HG02943 (cell line): ENCODE measurements at regions not wholly inside any gene's neighbourhood (a gene's known extent, or its start where the extent isn't known, plus 50 kb on each side); places are given as distances from the start of the nearest gene placed in this dataset.

Source experiments
- ATAC-seq: cut with Tn5 transposase; IDR thresholded peaks from one replicate; pipeline ENCODE4 v1.9.1; 2021; ENCODE audit warnings: mild to moderate bottlenecking, low read depth, moderate library complexity; ENCODE audit not compliant: unreplicated experiment

DNA sequence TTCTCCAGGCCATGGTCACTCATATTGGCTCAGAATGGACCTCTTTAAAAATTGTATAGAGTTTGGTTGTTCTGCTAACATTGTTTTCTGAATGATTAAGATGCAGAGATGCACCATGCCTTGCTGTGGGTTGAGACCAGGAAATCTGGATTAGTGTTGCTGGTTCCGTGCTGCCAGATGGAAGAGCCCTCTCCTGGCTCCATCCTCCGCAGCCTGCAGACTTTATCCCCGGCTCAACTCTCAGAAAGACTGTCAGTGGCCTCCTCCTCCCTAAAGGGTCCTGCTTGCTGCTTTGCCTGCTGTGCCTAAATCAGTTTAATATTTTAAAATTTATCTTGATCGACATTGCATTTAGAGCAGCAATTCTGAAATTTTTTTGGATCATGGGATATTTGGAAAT, 196.7 kb downstream of the TENT4A start:
- no peak for ATAC-seq

DNA sequence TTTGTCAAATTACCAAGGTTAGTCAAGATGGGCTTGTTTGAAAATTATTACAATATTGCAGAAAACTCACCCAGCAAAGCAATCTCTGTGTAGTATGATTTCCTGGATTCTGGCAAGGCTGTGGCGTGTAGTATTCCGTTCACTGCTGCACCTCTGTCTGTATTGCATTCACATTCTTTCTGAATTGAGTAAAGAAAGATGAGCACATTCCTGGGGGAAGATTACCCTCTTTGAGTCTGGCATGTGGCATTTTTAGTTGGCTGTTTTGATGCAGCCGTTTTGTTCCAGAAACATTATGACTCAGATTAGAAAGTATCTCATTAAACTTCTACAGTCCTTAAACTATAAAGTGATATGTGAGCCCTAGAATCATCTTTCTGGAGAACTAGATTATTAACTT, 197.7 kb downstream of the TENT4A start:
- ATAC-seq = no peak

DNA sequence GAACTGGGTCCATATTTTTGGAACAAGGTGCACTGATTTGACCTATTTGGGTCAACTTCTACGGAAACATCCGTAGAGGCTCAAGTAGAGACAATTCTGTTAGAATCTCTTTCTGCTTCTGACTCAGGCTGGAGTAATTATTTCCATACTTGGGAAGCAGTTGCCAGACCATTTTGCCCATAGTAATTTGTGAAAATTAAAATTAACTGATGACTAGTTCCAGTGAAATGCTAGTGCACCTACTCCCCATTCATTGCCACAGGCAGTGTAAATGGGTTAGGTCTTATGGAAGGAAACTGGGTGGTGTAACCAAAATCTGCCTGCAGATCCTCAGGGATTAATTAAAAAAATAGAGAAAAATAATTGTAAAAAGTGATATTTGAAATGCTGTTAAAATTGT, 201.1 kb downstream of the TENT4A start:
- ATAC-seq = no peak

DNA sequence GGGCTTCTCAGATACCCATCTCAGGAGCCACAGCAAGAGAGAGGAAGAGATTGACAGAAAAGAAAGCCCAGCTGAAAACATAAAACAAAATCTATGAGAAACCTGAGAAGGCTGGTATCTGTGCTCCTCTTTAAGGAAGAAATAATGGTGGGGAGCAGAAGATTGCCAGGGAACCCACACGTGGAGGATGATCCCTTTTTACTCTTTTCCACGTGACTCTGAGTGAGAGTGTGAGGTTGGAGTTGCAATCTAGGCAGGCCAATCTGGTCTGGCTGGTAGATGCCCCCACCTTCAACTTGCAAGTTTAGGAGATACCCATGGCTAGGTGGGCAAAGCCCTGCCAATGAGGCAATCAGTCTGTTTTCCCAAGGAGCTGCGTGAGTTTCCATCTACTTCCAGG, 202.3 kb downstream of the TENT4A start:
- ATAC-seq = no peak

DNA sequence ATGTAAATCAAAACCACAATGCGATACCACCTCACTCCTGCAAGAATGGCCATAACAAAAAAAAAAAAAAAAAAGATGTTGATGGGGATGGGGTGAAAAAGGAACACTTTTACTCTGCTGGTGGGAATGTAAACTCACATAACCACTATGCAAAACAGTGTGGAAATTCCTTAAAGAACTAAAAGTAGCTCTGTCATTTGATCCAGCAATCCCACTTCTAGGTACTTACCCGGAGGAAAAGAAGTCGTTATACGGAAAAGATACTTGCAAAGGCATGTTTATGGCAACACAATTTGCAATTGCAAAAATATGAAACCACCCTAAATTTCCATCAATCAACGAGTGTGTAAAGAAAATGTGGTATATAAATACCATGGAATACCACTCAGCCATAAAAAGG, 205.0 kb downstream of the TENT4A start:
- no peak for ATAC-seq

DNA sequence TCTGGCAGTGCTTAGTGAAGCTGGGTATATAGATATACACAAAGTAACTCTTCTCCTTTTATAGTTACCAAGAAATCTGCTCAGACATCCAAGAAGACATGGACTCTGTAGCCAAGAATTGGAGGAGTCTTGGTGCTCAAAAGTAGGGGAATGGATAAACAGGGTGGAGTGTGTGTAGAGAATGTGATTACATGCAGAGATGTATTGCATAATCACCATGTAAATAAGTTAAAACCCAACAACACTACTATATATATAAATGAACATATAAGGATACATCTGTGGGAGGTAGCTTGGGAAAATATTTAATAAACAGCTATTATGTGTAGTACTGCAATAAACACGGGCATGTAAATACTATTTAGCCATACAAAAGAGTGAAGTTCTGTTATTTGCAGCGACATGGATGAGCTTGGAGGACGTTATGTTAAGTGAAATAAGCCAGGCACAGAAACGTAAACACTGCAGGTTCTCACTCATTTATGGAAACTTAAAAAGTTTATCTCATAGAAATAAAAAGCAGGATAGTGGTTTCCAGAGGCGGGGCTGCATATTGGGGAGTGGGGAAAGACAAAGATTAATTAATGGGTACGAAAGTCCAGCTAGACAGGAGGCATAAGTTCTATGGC, 207.5 kb downstream of the TENT4A start:
- ATAC-seq = no peak

DNA sequence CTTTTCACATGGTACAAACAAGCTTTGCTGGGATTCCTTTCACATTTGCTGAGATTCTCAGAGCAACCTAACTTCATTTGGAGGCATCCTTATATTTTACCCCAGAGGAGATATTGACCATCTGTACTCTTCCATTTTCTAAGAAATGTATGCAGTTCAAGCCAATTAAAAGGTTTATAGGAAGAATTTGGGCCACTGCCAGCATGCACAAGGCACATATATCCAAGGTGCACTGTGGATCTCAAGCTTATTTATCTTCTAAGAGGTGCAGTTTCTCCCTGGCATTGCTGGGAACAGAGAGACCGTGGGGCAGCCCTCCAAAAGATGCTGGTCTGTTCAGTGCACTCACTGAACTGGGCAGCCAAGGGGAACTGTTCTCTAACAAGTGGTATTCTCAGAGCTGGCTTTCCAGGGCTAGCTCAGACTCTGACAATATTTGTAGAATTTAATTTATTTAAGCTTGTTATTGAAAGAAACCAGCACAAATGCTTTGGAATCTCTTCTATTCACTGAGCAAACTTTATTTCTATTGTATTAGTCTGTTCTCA, 213.3 kb downstream of the TENT4A start:
- ATAC-seq = no peak

DNA sequence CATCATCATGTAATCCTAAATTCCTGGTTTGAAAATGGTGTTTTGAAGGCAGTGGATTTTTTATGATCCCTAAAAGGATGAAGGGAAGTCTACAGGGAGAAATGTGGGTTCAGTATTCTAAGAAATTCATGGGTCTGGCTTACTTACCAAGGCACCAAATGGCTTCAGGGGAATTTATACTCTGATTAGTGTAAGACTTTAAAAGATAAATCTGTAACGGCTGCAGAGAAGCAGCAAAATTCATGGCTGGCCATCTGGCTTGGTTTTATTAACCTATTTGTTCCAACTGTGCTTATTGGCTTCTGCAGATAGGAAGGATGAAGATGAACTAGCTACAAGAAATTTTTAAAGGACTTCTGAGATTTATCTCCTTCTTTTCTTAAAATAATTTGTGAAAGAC, 222.8 kb downstream of the TENT4A start:
- no peak for ATAC-seq

DNA sequence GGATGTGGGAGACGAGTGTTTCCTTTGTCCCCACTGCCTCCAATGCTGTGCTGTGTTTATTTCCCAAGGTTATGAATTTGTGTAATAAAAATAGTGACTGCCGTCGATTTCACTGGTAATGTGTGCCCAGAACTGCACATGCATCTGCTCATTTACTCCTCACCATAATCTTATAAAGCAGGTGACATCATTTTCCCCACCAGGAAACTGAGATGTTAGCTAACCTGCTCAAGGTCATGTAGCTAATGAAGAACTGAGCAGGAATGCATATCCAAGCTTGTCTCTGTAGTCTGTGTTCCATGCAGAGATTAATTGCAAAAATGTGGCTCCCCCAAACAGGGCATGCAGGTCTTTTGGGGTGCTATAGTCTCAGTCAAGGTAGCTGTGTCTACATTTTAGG, 224.4 kb downstream of the TENT4A start:
- ATAC-seq = no peak

DNA sequence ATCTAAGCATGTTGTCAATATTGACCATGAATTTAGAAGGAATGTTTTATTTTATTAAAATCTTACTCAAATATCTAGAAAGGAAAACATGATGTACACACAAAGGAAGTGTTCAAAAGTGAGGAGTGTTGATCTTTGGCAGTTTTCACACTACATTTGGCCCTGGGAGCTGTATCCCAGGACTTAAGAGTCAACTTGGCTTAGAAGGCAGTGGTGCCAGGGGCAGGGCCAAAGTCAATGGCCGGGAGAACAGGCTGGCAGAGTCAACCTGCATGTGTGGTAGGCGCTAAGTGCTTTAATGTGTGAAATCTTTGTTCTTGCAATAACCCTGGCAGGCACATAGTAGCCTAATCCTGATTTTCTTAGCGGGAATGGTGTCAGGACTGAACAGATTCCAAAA, 228.4 kb downstream of the TENT4A start:
- no peak for ATAC-seq

DNA sequence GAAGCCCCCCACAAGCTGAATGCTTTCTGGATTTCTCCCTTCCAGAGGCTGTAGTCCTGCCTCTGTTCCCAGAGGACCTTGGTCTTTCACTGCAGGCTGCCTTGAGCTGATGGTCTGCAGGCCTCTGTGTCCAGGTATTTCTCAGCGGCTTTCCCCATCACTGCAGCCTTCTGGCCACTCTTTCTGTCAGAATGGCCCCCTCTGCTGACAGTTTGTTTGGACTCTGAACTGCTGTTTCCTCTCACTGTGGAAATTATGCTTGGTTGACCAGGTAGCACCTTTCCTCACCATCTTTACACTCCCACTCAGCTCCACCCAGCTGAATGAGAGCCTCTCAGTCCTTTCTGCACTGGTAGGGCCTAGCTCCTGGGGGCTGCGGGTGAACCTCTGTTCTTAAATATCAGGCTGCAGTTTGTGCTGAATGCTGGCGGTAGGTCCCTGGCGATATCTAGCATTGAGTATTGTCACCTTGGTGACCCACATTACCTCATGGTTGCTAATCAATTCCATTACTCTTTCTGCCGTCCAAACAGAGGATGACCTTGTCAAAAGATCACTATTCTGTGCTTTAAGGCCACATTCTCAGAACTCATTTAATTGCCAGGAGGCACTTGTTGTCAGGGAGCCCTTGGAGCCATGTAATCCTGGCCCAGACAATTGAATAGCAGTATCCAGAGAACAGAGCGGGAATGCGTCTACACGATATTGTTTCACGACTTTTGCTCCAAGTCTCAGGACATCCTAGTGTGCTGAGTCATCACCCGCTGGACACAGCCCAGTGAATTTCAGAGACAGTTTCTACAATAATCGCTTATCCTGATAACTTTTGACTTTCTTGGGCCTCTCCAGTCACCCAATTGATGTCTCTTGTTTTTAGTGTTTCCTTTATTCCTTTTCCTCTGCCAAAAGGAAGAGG, 230.2 kb downstream of the TENT4A start:
- no peak for ATAC-seq

DNA sequence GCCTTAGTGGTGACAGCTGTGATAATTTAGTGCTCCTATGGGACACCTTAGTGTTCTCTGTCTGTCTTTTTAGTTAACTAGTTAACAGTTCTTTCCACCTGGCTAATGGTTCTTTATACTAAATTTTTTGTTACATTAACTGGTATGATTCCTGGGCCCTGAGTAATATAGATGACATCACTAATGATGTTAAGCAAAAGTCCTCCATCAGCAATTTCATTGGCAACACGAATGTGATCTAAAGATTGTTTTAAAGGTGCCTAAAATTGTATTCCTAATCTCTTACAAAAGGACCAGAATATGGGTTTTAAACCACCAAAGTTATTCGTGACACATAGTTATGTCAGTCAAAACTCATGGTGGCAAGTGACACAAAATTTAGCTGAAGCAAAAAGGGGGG, 235.3 kb downstream of the TENT4A start:
- no peak for ATAC-seq

DNA sequence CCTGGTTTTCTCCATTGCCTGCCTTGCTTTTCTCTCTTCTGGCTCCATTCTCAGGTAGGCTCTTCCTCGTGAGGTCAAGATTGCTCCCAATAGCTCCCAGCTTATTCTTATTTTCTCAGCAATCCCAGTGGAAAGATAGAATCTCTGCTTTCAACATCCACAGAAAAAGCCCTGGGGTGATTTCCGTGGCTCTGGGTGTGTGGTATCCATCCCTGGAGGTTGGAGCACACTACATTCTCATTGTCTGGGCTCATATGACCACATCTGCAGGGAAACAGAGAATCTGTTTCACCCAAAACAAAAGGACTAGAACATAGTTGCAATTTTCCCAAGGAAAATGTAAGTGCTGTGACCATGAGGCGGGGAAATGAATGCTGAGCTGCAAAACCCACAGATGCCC, 236.0 kb downstream of the TENT4A start:
- ATAC-seq = no peak

DNA sequence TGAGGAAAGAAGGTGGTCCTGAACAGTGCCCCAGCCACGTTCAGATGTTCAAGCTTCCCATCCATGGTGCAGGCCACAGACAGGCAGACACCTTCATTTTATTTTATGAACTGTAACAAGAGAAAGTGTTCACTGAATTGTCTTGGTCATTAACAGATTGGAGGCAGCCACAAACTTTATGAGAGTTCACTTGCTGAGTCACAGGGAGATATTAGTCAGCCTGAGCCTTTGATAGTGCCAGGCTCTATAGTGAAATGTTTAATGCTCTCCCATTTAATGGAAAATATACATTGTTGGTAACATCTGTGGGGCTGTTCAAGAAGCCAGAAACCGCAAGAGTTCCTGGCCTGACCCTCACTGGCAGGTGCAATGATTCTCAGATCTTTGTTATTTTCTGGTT, 237.0 kb downstream of the TENT4A start:
- ATAC-seq = no peak

DNA sequence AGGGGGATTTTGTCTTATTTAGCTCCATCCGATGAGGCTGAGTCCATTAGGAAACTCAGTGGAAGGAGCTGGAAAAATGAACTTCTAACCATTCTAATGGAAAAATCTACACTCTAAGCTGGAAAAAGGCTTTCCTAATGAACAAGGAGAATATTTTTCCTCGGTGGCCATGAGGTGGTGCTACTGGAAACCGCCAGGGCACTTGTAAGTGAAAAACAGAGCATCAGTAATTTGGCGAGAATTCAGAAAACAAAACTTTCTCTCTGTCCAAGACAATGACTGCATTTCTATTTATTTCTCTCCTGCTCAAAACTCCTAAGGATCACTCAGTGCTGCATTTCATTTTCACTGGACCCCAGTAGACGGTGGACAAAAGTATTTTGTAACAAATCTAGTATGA, 237.6 kb downstream of the TENT4A start:
- ATAC-seq = no peak

DNA sequence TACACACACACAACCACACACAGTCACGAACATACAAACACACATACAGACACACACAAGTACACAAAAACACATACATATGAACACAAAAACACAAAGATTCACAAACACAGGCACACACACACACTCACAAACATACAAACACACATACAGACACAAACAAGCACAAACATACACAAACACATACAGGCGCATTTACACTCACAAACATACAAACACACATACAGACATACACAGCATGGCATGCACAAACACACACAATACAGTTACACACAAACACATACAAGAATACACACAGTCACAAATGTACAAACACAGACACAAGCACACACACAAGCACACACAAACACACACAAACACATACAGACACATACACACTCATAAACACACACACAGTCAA, 247.9 kb downstream of the TENT4A start:
- no peak for ATAC-seq

DNA sequence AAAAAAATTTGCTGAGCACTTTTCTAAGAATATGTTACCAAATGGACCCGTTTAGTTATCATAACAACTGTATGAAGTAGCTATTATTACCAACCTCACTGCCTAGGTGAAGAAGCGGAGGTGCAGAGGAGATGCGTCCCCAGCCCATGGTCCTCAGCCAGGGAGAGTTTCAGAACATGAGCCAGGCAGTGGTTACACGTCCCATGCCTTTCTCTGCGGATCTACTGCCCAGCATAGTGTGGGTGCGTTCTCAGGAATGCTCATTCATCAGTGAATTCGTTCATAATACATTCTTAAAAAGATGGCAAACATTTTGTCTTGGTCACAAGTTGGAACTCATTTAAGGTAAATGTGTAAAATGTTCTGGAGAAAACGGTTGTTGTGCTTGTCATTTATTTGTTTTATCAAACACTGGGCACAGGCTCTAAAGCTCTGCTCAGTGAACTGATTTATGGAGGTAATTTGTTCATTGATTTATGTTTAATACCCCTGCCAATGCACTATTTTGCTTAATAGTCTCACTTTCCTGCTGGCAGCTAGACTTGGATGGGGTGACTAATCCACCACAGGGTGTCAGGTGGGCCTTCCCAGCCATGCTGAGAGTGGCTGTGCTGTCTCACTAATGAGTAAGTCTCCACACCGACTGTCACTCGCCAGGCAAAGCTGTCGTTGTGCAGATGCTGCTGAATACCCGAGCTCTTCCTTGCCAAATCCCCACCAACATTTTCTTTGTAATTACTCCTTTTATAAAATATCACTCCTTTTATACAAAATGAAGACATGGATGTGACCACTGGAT, 248.8 kb downstream of the TENT4A start:
- ATAC-seq = no peak

DNA sequence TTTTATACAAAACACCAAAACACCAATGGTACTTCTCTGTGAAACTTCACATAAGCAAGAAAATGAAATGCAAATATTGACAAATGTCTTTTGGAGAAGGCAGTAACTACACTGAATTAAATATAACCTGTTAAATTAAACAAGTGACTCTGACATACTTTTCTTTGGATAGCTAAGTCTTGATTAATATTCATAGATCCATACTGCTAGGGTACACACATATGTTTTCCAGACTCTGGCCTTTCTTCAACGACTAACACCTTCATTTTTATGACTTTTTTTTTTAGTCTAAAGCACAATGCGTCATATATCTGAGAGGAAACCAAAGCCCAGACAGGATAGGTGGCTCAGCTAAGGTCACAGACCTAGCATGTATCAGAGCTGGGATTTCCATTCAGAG, 263.7 kb downstream of the TENT4A start:
- ATAC-seq = no peak

DNA sequence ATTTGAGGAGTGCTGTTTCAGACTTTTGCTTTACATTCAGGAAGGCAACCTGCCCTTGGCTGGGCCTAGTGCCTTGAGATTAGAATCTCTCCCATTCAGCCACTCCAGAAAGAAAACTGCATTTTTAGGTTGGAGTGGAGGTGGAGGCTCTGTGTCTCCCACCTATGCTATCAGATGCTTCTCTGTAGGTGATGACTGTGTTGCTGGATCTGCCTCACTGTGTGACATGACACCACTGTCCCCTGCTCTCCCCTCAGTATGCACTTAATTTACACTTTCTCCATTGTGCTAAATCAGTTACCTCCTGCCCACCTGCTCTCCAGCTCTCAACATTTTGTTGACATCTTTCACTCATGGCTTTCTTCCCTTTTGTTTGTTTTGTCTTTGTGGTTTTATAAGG, 265.8 kb downstream of the TENT4A start:
- ATAC-seq = no peak

DNA sequence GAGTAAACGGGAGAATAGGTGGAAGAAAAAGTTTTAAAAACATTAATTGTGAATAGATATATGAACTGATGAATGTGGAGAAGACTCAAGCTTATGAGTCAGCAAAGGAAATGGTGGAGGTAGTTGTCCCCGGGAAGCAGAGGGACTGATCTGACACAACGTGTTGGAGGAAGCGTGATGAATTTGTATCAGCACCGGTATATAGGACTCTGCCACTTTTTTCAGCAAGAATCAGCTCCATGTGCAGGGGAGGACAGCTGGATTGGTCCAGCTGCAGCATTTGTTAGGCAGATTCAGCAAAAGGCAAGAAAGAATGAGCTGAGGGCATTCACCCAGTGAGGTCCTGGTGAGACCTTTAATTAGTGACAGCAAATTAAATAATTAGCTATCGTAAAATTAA, 276.0 kb downstream of the TENT4A start:
- no peak for ATAC-seq

DNA sequence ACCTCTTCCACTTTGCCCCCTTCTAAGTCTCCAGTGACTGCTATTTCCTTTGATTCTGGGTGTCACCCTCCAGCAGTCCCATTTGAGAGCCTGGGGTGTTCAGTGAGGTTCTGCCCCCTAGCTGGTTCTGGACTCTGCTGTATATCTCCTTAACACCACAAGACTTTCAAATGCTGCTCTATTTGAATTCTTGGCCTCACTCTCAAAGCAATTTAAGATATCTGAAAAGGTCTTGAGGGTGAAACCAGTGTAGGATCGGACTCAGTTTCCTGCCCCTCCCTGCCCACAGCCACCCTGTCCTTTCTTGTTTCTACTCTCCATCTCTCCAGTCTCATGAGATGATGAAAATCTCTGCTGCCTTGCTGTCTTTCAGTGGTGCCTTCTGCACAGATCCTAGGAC, 280.9 kb downstream of the TENT4A start:
- ATAC-seq = no peak
